Mesothelial cell of epicardium (in vitro differentiated cells): ENCODE measurements at regions not wholly inside any gene's neighbourhood (a gene's known extent, or its start where the extent isn't known, plus 50 kb on each side); places are given as distances from the start of the nearest gene placed in this dataset.

Source experiments
- DNase-seq, 2 experiments: peaks; one replicate each; pipeline ENCODE4 v3.0.0; 2021; ENCODE audit warnings: low spot score in 2 of 2; ENCODE audit not compliant: unreplicated experiment in 2 of 2
- H3K27ac Mint-ChIP-seq: 2 replicates; pipeline ENCODE4 v1.8.0; 2021; ENCODE audit warnings: mixed read lengths
- H3K27me3 Mint-ChIP-seq: 2 replicates; pipeline ENCODE4 v1.8.0; 2021; ENCODE audit warnings: low read depth, mixed read lengths
- H3K36me3 Mint-ChIP-seq: 2 replicates; pipeline ENCODE4 v1.8.0; 2021; ENCODE audit warnings: mixed read lengths
- H3K4me1 Mint-ChIP-seq: 2 replicates; pipeline ENCODE4 v1.8.0; 2021; ENCODE audit warnings: mixed read lengths
- H3K4me3 Mint-ChIP-seq: 2 replicates; pipeline ENCODE4 v1.8.0; 2021; ENCODE audit warnings: mild to moderate bottlenecking, moderate library complexity, mixed read lengths
- H3K9me3 Mint-ChIP-seq: 2 replicates; pipeline ENCODE4 v1.8.0; 2021; ENCODE audit warnings: mixed read lengths
- CTCF ChIP-seq: fragments of 200-600 bp; sonication (generic); IDR thresholded peaks from one replicate; pipeline ENCODE4 v1.5.0; 2021; ENCODE audit warnings: antibody characterized with exemption; ENCODE audit not compliant: unreplicated experiment

GRCh38 chr2:221267773-221268425 is 304.2 kb downstream of the EPHA4 start:
- Mint-ChIP-seq H3K27me3 (no peaks in the 10 kb centered on the region), H3K9me3 (no peaks in the 10 kb centered on the region), H3K4me1 (peaks cover 27% of the 10 kb centered on the region), H3K4me3 (no peak overlapping the region), H3K36me3 (no peaks in the 10 kb centered on the region), H3K27ac (no peak overlapping the region)
- no peak for DNase-seq
- TF ChIP-seq CTCF, result no peak

DNA sequence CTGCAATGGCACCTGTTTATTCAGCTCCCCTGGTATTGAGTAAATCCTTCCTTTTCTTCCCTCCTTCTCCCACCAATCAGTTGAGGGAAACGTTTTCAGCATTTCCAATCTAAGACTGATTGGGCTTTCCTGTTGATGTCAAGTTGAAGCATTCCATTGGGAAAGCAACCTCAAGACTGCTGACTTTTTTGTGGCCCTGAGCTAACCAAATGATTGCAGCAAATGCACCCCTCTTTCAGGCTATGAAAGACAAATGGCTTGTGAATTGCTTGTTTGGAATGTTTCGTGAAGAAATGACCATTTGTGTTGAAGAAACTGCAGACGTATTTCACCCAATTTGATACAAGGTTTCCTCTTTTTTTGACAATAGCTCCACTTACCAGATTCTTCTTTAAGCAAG is 303.5 kb downstream of the EPHA4 start:
- no peak for TF ChIP-seq CTCF
- Mint-ChIP-seq H3K27me3 (no peaks in the 10 kb centered on the region), H3K27ac (no peak overlapping the region), H3K4me1 (peaks cover 30% of the 10 kb centered on the region), H3K36me3 (no peaks in the 10 kb centered on the region), H3K9me3 (no peaks in the 10 kb centered on the region), H3K4me3 (no peak overlapping the region)
- DNase-seq, result no peak

GRCh38 chr2:221270806-221271205 is 301.3 kb downstream of the EPHA4 start:
- no peaks in the 10 kb centered on the region for H3K9me3 Mint-ChIP-seq
- DNase-seq, result no peak
- H3K27ac Mint-ChIP-seq, result no peak overlapping the region
- peaks cover 41% of the 10 kb centered on the region for H3K4me1 Mint-ChIP-seq
- TF ChIP-seq CTCF, result no peak
- H3K36me3 Mint-ChIP-seq, result no peaks in the 10 kb centered on the region
- no peak overlapping the region for H3K4me3 Mint-ChIP-seq
- H3K27me3 Mint-ChIP-seq, result no peaks in the 10 kb centered on the region

DNA sequence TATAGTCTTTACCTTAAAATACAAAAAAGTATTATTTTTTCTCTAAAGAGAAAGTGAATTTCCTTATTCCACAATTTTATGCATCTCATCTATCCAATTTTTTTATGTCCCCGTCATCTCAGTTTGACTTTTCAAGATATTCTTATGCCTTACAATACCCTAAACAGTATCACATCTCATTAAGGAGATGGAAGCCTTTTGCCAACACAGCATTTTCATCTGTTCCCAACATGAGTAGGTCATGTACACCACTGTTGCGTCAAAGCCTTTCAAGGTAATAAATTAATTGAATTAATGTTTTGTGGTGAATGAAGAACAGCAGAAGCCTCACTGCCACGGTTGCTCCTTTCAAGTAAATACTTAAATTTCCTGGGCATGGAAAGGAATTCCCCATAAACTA is 299.4 kb downstream of the EPHA4 start:
- no peaks in the 10 kb centered on the region for H3K27me3 Mint-ChIP-seq
- H3K9me3 Mint-ChIP-seq, result no peaks in the 10 kb centered on the region
- H3K36me3 Mint-ChIP-seq, result no peaks in the 10 kb centered on the region
- H3K4me3 Mint-ChIP-seq, result no peak overlapping the region
- TF ChIP-seq CTCF, result no peak
- peaks cover 57% of the 10 kb centered on the region for H3K4me1 Mint-ChIP-seq
- no peak for DNase-seq
- H3K27ac Mint-ChIP-seq, result no peak overlapping the region

DNA sequence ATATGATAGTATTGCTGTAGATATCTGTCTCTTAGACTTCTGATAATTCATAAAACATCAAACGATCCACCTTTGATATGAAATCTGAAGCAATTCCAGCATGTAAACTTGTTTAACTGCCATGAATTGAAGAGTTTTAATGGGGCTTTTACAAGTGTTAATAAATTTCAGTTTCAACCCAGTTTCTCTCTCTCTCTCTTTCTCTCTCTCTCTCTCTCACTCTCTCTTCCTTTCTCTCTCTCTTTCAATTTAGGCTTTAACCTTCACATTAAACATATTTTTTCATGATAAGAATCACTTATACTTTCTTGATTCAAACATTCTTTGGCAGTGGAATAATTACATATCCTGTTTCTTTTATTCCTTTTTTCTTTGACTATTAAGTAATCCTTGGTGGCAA is 296.1 kb downstream of the EPHA4 start:
- no peak for DNase-seq
- TF ChIP-seq CTCF, result no peak
- Mint-ChIP-seq H3K27me3 (no peaks in the 10 kb centered on the region), H3K4me1 (peaks cover 40% of the 10 kb centered on the region), H3K27ac (peak overlapping the region; percentile 48), H3K9me3 (no peaks in the 10 kb centered on the region), H3K36me3 (no peaks in the 10 kb centered on the region), H3K4me3 (no peak overlapping the region)

GRCh38 chr2:221276601-221277000 is 295.5 kb downstream of the EPHA4 start:
- Mint-ChIP-seq H3K4me3 (no peak overlapping the region), H3K27me3 (no peaks in the 10 kb centered on the region), H3K36me3 (no peaks in the 10 kb centered on the region), H3K27ac (no peak overlapping the region), H3K9me3 (no peaks in the 10 kb centered on the region), H3K4me1 (peaks cover 40% of the 10 kb centered on the region)
- no peak for TF ChIP-seq CTCF
- DNase-seq, result no peak
